ENCODE measurements at regions not wholly inside any gene's neighbourhood (a gene's known extent, or its start where the extent isn't known, plus 50 kb on each side); places are given as distances from the start of the nearest gene placed in this dataset.

DNA sequence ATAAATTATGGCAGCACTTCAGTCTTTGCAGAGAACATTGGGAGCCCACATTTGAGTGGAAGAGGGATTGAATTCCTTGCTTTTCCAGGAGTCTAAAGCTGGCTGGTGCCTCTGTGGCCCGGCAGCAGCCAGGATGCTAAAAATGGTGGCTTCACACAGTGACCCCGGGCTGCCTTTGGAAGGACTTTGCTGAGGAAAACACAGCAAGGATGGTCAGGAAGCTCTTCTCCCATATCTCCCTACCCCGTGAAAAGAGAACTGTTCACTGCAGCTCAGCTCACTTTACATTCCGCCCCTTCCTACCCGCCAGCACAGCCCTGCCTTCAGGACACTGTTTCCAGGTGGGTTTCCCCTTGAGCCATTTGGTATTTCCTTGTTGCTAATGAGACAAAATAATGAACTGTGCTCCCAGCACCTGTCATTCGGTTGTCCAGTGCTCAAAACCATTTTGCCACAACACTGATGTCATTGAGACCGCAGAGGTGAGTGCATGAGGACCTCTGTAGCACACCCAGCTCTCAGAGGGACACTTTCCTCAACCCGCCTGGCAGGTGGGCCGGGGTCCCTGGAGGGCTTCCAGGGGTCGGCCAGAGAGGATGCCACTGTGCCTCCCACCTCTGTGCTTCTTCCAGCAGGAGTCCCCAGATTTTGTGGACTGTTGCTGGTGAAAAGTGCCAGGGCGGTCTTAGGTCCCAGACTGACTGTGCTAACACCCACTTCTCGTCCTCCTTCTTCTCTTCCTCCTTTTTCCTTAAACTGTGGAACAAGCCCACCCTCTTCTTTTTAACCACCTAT, 255.7 kb upstream of the PPP2R2D start:
- TF ChIP-seq, protein P1, sequence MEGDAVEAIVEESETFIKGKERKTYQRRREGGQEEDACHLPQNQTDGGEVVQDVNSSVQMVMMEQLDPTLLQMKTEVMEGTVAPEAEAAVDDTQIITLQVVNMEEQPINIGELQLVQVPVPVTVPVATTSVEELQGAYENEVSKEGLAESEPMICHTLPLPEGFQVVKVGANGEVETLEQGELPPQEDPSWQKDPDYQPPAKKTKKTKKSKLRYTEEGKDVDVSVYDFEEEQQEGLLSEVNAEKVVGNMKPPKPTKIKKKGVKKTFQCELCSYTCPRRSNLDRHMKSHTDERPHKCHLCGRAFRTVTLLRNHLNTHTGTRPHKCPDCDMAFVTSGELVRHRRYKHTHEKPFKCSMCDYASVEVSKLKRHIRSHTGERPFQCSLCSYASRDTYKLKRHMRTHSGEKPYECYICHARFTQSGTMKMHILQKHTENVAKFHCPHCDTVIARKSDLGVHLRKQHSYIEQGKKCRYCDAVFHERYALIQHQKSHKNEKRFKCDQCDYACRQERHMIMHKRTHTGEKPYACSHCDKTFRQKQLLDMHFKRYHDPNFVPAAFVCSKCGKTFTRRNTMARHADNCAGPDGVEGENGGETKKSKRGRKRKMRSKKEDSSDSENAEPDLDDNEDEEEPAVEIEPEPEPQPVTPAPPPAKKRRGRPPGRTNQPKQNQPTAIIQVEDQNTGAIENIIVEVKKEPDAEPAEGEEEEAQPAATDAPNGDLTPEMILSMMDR (IDR thresholded peaks at IDR 0.05; ENCODE audit: insufficient read depth, low read length, poor library complexity, severe bottlenecking), result no peak
- Histone ChIP-seq H3K36me3 (ENCODE audit: control insufficient read depth, insufficient read depth, low read length) (no peaks in the 10 kb centered on the region), H3K27me3 (ENCODE audit: control insufficient read depth, insufficient read depth, low read length) (no peaks in the 10 kb centered on the region), H3K4me3 (ENCODE audit: low read depth, low read length) (no peak overlapping the region)
- DNase-seq (ENCODE audit: low read depth), result no peak

DNA sequence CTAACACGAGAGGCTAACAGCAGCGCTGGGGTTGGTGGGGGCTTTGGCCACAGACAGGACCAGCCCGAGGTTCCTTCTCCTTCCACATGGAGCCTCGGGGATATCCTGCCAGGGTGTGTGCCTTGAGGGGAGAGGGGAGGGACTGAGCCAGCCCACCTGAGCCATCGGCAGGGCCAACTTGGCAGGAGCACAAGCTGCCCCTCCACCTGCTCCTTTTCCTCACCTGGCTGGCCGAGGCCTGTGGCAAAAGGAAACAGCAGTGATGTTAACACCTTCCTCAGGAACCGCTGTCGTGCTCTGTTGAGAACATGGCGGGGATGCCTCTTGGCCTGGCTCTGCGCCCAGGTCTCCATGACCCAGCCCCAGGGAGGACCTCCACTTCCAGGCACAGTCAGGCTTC, 255.1 kb upstream of the PPP2R2D start:
- H3K36me3 ChIP-seq (ENCODE audit: control insufficient read depth, insufficient read depth, low read length), result no peaks in the 10 kb centered on the region
- no peaks in the 10 kb centered on the region for H3K27me3 ChIP-seq (ENCODE audit: control insufficient read depth, insufficient read depth, low read length)
- H3K4me3 ChIP-seq (ENCODE audit: low read depth, low read length), result no peak overlapping the region
- TF ChIP-seq, protein P1 (IDR thresholded peaks at IDR 0.05; ENCODE audit: insufficient read depth, low read length, poor library complexity, severe bottlenecking), result no peak
- DNase-seq (ENCODE audit: low read depth), result no peak

DNA sequence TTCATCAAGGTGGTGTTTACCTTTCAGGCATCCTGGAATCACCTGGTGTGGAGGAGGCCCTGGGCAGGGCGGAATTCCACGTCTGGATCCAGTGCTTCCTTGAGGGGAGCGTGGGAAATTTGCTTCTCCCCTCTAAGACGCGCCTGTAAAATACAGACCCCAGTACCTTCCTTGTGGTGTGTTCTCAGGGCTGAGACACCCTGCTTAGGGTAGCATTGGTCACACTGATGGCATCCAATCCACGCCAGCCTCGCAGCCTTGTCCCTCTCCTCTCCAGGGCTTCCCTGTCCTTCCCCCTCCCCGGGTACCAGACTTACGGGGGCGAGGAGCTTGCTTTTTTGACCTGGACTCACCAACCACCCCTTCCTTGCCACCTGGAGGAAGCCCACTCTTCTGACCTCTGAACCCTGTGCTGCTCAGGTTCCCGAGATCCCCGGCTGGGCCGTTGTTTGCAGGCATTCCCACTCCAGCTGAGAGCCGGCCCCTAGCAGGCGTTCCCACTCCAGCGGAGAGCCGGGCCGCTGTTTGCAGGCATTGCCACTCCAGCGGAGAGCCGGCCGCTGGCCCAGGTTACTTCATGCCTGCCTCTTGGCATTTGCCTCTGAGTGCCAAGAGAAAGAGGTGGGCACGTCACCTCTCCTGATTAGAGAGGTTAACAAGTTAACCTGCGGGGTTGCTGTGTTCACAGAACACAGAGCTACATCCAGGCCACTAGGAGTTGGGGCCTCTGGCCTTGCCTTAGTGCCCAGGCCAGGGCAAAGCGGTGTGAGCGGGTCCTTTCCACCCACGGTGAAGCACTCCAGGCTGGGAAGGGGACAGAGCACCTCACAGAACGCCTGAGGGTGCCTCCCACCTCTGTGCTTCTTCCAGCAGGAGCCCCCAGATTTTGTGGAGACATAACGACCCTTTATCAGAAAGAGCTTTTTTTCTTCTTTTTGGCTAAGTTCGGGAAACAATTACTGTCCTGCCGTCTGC, 254.0 kb upstream of the PPP2R2D start:
- no peak overlapping the region for H3K4me3 ChIP-seq (ENCODE audit: low read depth, low read length)
- H3K36me3 ChIP-seq (ENCODE audit: control insufficient read depth, insufficient read depth, low read length), result no peaks in the 10 kb centered on the region
- TF ChIP-seq, protein P1 (IDR thresholded peaks at IDR 0.05; ENCODE audit: insufficient read depth, low read length, poor library complexity, severe bottlenecking), result no peak
- no peaks in the 10 kb centered on the region for H3K27me3 ChIP-seq (ENCODE audit: control insufficient read depth, insufficient read depth, low read length)
- no peak for DNase-seq (ENCODE audit: low read depth)

DNA sequence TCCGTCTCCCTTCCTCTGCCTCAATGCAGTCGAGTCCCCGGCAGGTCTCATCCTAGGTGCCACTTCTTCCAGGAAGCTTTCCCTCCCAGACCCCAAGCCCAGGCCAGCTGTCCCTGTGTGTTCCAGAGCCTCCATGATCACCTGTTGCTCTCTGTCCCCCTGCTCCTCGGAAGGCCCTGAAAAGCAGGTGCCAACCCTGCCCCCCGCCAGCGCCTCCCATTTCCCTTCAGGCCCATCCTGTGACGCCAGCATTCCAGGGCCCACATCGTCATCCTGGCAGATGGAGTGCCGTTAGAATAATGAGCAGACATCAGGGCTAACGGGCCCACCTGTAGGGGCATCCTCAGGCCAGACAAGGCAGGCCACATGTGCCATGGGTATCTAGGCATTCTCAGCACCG, 253.0 kb upstream of the PPP2R2D start:
- Histone ChIP-seq H3K36me3 (ENCODE audit: control insufficient read depth, insufficient read depth, low read length) (no peaks in the 10 kb centered on the region), H3K4me3 (ENCODE audit: low read depth, low read length) (no peak overlapping the region), H3K27me3 (ENCODE audit: control insufficient read depth, insufficient read depth, low read length) (peaks cover 3% of the 10 kb centered on the region)
- TF ChIP-seq, protein P1 (IDR thresholded peaks at IDR 0.05; ENCODE audit: insufficient read depth, low read length, poor library complexity, severe bottlenecking), result no peak
- no peak for DNase-seq (ENCODE audit: low read depth)

DNA sequence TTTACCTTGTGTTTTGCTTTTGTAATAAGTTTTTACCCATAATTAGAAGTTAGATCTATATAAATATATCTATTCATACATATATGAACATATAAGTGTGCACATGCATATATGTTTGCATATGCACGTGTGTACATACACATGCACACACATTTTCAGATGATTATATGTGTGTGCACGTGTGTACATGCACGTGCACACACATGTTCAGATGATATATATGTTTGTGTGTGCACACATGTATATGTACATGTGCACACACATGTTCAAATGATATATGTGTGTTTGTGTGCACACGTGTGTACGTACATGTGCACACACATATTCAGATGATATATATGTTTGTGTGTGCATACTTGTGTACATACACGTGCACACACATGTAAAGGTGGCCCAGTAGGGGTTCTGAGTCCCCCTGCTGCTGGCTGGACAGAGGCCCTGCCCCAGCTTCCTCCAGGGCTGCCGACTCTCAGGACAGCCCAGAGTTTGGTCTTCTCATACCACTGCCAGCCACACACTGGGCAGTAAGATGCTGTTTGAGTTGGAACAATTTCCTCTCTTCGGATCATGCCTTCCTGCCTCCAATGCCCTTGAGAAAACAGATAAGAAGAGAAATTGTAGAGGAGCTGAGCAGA, 252.3 kb upstream of the PPP2R2D start:
- no peak for DNase-seq (ENCODE audit: low read depth)
- Histone ChIP-seq H3K4me3 (ENCODE audit: low read depth, low read length) (no peak overlapping the region), H3K36me3 (ENCODE audit: control insufficient read depth, insufficient read depth, low read length) (no peaks in the 10 kb centered on the region), H3K27me3 (ENCODE audit: control insufficient read depth, insufficient read depth, low read length) (peaks cover 3% of the 10 kb centered on the region)
- TF ChIP-seq, protein P1 (IDR thresholded peaks at IDR 0.05; ENCODE audit: insufficient read depth, low read length, poor library complexity, severe bottlenecking), result no peak

Measured in kidney epithelial cell (primary cell).